NCI-H1694 (cell line): ENCODE measurements at regions not wholly inside any gene's neighbourhood (a gene's known extent, or its start where the extent isn't known, plus 50 kb on each side); places are given as distances from the start of the nearest gene placed in this dataset.

Experiments
- DNase-seq: peaks from one replicate; lab custom pipeline; 2025; lab: John Stamatoyannopoulos, UW

DNA sequence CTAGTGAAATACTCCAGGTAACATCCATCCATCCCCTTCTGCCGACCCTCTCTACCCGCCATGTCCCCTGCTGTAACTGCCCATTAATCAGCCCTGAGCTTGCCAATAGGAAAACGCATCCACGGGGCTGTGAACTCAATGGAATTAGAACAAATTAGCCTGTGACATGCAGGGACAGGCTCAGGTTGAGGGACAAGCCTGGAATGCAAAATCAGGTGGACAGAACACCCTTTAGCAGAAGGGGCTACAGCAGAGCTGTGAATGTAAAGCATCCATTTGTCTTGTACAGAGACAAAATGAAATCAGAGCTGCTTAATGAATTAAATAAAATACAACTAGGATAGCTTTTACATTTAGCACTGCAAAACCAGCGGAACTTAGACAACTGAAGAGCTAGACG lies 187.3 kb upstream of the SASH1 start:
- DNase-seq, result no peak

- no peak for DNase-seq
Measured at GRCh38 chr6:148157841-148158240, 184.8 kb upstream of the SASH1 start.

DNA sequence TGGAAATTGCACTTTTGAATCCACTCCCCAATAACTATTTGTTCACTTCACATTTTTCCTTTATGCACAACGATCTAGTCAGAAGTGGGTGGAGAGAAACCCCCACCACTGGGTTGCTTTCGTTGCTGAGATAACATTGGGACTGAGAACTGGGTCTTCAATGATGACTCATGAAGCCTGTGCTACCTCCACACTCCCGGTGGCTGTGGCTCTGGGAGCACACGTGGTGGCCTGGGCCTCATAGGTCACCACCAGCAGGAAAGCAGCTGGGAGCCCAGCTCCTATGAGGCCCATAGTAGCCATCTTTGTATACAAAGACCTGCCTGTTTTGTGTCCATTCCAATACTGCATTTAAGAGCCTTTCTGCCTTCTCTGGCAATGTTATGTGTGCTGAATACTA lies 178.0 kb upstream of the SASH1 start:
- DNase-seq, result no peak

DNA sequence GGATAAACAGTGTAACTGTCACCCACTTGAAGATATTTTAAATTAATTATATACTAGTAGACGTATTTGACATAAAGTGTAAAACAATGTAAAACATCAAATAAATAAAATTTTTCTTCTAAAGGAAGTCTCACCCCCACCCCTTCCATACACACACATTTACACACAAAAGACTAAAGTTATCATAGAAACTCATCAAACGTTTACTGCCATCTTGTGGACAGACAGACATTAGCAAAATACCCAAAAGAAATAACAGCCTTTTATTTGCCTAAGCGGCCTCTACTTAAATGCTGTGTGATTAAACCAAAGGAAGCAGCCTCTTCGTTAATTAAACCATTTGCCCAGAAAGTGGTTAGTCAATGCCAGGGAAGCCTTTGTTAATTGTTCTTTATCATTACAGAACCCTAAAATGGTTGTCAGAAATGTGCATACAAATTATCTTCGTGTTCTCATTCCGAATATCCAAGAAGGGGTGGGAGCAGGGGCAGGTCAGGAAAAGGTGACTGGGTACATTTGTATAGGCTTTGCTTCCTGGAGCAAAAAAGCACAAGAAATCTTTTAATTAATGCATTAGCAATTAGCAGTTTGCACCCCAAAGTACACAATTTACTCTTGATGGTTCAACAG lies 176.2 kb upstream of the SASH1 start:
- peak; percentile 27 for DNase-seq

DNA sequence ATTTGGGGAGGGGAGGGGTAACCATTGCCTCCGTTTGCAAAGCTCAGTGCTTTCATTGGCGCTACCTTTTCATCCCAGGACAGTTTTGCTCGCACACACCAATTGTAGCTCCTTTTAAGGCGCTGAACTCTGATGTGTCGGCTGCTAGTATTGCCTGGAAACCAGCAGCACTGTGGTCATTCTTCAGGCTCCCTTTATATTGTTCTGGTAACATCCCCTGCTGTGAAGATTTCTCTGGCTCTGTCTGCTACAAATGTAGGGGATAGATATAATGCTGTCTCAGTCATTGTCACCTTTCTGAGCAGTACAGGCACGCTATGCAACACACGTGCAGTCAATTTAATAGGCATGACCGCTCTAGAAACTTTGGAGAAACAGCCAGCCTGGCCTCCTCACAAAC lies 172.9 kb upstream of the SASH1 start:
- DNase-seq, result no peak

GRCh38 chr6:148170286-148170685 lies 172.4 kb upstream of the SASH1 start:
- no peak for DNase-seq

GRCh38 chr6:148173548-148173947 lies 169.1 kb upstream of the SASH1 start:
- no peak for DNase-seq

DNA sequence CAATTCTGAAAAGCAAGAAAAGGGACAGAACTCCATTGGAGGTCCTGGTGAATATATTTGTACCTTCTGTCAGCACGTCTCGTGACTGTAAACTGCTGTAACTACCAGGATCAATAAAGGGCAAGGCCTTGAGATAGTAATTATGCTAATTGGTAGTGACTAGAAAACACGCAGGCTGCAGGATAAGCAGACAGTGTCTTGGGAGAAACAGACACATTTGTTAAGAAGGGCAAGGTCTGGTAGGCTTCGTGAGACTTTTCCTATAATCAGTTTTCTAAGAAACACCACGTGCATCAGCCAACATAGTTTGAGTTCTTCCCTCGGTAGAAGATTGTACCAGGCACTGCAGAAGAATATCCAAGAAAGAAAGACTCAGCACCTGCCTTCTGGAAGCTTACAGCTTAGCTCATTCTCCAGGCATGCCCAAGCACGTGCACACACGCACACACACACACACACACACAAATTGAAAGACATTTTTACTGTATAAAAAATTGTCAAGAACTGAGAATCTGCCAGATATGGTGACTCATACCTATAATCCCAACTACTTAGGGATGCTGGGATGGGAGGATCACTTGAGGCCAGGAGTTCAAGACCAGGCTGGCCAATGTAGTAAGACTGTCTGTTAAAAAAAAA lies 167.0 kb upstream of the SASH1 start:
- no peak for DNase-seq

DNA sequence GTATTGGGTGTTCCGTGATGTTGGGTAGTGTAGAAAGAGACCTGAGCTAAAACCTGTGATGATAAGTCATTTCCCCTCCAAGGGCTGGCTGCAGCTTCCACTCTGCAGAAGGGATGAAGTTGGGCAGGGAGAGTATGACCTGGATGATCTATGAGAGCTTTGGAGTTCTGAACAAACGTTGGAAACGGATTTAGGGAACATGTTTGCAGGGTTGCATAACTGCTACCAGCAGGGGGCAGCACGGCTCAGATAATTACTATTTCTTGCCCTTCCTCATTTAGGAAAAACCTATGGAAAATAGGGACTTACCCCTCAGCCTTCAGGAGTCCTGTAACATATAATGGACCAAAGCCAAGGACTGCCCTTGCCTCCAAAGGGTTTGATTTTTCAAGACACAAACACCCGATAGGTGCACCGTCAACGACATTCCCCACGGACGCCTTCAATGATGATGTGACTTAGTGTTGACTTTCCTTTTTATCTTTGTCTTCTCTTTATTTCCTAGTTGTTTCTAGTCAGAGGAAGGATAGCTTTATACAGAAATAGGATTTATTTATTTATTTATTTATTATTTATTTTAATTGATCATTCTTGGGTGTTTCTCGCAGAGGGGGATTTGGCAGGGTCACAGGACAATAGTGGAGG lies 164.9 kb upstream of the SASH1 start:
- peak; percentile 22 for DNase-seq

- no peak for DNase-seq
Measured at GRCh38 chr6:148179786-148180185, 162.9 kb upstream of the SASH1 start.

- no peak for DNase-seq
Measured at GRCh38 chr6:148182378-148182777, 160.3 kb upstream of the SASH1 start.

DNA sequence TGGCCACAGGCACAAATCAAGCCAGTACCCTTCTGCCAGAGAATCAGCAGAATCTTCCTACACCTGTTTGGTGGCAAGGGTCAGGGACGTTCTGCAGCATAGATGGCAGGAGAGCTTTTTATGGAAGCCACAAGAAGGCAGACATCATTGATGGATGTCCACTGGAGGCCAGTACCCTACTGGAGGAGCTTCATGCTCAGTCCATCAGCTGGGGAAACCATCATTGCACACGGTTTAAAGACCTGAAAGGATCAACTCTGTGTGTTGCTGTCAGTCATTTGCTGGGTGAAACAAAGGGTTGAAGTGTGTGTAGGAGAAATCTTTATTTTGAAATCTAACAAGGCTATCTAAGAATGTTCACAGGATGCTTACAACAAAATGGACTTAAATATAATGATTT lies 158.9 kb upstream of the SASH1 start:
- DNase-seq, result no peak

DNA sequence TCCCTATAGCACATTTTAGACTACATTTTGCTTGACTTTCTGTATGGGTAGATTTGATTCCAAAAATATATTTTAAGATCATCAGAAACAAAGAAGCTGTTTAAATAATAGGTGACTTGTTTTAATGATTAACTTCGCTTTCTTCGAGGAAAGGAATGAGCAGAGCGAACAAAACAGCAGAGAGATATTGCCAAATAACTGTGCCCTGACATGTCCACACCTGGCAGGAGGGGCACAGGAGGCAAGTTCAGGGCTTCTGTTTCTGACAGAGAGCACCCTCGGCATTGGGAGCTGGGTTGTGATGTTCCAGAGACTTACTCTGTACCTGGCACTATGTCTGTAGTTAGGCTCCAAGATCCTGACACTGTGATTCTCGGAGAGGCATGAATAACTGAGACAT lies 155.7 kb upstream of the SASH1 start:
- no peak for DNase-seq

GRCh38 chr6:148192310-148192709 lies 150.3 kb upstream of the SASH1 start:
- DNase-seq, result no peak

- DNase-seq, result no peak
Measured at GRCh38 chr6:148193063-148193680, 149.5 kb upstream of the SASH1 start.

- no peak for DNase-seq
Measured at GRCh38 chr6:148195511-148195910, 147.1 kb upstream of the SASH1 start.

GRCh38 chr6:148199584-148199983 lies 143.1 kb upstream of the SASH1 start:
- DNase-seq, result no peak

DNA sequence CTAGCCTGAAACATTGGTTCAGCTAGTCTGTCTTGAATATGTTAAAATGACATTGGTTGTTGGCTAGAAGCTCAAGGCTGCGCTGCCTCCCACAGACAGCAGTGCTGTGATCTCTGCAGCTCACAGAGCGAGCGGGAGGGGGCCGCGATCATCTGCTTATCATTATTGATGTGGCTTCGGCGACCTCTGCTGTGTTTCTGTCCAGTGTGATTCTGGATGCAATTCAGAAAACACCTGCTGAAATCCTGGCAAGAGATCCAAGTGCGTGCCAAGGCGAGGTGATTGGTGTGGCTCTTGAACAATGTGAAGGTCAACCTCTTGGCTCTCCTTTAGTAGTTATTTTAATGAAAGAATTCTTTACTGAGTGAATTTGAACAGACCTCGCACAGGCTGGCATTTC lies 142.3 kb upstream of the SASH1 start:
- no peak for DNase-seq

- DNase-seq, result no peak
Measured at GRCh38 chr6:148200781-148201180, 141.9 kb upstream of the SASH1 start.

DNA sequence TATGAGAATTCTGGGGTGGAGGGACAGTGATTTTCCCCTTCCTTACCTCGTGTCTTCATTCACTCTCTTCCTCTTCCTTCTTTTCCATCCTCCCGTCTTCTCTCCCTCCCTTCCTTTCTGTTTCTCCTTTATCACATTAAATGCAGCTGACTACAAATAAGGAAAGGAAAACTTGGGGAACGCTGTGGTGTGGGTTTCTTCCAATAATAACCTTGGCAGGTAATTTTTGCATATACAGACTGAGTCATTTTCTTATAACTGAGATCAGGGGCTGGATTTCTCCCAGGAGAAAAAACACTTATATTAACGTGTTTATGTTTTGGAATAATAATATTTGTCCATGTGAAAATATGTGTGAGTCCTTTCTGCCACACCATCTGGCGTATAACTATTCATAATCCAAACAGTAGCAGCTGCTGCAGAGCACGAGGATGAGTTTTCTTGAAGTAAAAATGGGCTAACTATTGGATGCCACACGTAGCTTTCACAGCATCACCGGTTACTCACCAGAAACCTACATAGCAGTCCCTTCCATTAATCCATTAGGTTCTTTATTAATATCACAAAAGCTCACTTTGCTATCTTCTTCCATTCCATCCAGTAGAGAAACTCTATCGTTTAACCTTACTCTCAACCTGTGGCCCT lies 139.2 kb upstream of the SASH1 start:
- no peak for DNase-seq

DNA sequence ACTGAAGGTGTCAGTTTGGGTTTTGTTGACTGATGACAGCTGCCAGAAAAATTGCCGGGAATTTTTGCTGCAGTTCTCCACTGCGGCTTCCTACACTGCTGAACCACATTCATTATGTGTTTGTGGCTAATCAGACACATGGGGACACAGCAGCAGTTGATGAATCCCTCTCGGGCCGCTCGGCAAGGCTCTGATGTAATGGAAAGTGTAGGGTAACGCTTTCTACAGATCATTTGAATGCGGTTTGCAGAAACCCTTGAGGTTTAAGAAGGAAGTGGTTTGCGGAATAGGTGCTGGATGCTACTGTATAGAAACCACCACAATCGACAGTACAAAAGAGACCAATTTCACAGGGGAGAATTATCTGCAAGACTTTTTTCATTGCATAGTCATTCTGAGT lies 138.7 kb upstream of the SASH1 start:
- no peak for DNase-seq

- no peak for DNase-seq
Measured at GRCh38 chr6:148208298-148208697, 134.3 kb upstream of the SASH1 start.
